GM12892 (cell line): ENCODE measurements at regions not wholly inside any gene's neighbourhood (a gene's known extent, or its start where the extent isn't known, plus 50 kb on each side); places are given as distances from the start of the nearest gene placed in this dataset.

Experiments
- POLR2A ChIP-seq: IDR thresholded peaks from 2 replicates; pipeline ENCODE4 v1.6.1; 2011; ENCODE audit warnings: low read depth, low read length, control low read depth
- POLR2AphosphoS5 ChIP-seq: IDR thresholded peaks from 2 replicates; pipeline ENCODE4 v1.6.1; 2011; ENCODE audit warnings: low read depth, low read length, control low read depth
- TAF1 ChIP-seq: IDR thresholded peaks from 2 replicates; pipeline ENCODE4 v1.6.1; 2011; ENCODE audit warnings: low read depth, mild to moderate bottlenecking, control low read depth, low read length, borderline replicate concordance

DNA sequence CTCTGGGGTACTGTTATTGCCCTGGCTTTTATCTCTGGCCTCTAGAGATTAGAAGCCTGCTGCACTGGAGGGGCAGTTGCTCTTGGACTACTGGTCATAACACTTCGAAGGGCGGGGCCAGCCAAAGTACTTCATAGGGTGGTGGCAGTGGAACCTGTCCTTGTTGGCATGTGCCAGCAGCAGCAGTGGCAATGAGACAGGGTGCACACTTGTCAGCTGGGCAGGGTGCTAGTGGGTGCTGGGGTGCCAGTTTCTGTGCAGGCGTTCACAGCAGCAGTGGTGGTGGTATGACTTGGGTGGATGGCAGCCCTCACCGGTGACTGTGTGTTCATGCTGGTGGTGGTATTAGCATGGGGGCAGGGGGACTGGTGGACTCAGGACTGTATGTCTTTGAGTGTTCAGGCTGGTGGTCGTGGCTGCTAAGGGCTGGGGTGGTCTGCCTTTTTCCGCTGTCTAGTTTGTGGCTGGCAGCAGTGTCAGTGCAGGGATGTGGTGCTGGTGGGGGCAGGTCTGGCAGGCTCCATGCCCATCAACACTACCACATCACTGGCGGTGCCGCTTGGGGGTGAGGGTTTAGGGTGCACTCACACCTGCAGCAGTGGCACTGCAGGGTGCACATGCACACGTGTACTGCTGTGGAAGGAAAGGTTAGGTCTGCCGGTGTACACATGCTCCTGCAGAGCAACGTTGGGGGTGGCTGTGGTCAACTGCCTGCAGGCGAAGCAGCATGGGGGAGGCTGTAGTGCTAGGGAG is 176.1 kb upstream of the CDC14C start:
- TF ChIP-seq POLR2AphosphoS5: no peak
- no peak for TF ChIP-seq POLR2A
- TF ChIP-seq TAF1: no peak
